HG03159 (cell line): ENCODE measurements at regions not wholly inside any gene's neighbourhood (a gene's known extent, or its start where the extent isn't known, plus 50 kb on each side); places are given as distances from the start of the nearest gene placed in this dataset.
"Not testable (repeated sequence)": the region's sequence is repeated elsewhere in the genome, so short reads cannot be mapped to it uniquely, and the experiment has no call there.

Source experiments
- ATAC-seq: cut with Tn5 transposase; IDR thresholded peaks from one replicate; pipeline ENCODE4 v1.9.1; 2021; ENCODE audit warnings: mild to moderate bottlenecking, moderate library complexity; ENCODE audit not compliant: unreplicated experiment

- no peak for ATAC-seq
These were observed 120.5 kb upstream of the DAB1 start for GRCh38 chr1:57544345-57544744.

- ATAC-seq, result no peak
These were observed 113.0 kb upstream of the DAB1 start for GRCh38 chr1:57536749-57537423.

GRCh38 chr1:57532299-57532698 lies 108.4 kb upstream of the DAB1 start:
- no peak for ATAC-seq

GRCh38 chr1:57530911-57531260 lies 107.0 kb upstream of the DAB1 start:
- not testable (repeated sequence) for ATAC-seq

- ATAC-seq, result no peak
These were observed 106.5 kb upstream of the DAB1 start for GRCh38 chr1:57530206-57530910.

GRCh38 chr1:57522575-57522974 lies 98.7 kb upstream of the DAB1 start:
- no peak for ATAC-seq

GRCh38 chr1:57520743-57521515 lies 97.1 kb upstream of the DAB1 start:
- no peak for ATAC-seq

- ATAC-seq, result no peak
These were observed 94.6 kb upstream of the DAB1 start for GRCh38 chr1:57518496-57518895.

GRCh38 chr1:57517587-57518374 lies 93.9 kb upstream of the DAB1 start:
- no peak for ATAC-seq

- no peak for ATAC-seq
These were observed 88.5 kb upstream of the DAB1 start for GRCh38 chr1:57512386-57512785.

- ATAC-seq, result no peak
These were observed 83.1 kb upstream of the DAB1 start for GRCh38 chr1:57506941-57507340.

- no peak for ATAC-seq
These were observed 79.5 kb upstream of the DAB1 start for GRCh38 chr1:57503337-57503736.

- no peak for ATAC-seq
These were observed 76.4 kb upstream of the DAB1 start for GRCh38 chr1:57500136-57500830.

GRCh38 chr1:57494530-57495079 lies 70.7 kb upstream of the DAB1 start:
- no peak for ATAC-seq

- no peak for ATAC-seq
These were observed 68.8 kb upstream of the DAB1 start for GRCh38 chr1:57492586-57493226.

GRCh38 chr1:57489358-57490036 lies 65.6 kb upstream of the DAB1 start:
- ATAC-seq, result no peak

- no peak for ATAC-seq
These were observed 61.8 kb upstream of the DAB1 start for GRCh38 chr1:57485643-57486042.

- ATAC-seq, result no peak
These were observed 60.1 kb upstream of the DAB1 start for GRCh38 chr1:57483954-57484353.

GRCh38 chr1:57479471-57479870 lies 55.6 kb upstream of the DAB1 start:
- no peak for ATAC-seq
